ENCODE measurements at regions not wholly inside any gene's neighbourhood (a gene's known extent, or its start where the extent isn't known, plus 50 kb on each side); places are given as distances from the start of the nearest gene placed in this dataset.

DNA sequence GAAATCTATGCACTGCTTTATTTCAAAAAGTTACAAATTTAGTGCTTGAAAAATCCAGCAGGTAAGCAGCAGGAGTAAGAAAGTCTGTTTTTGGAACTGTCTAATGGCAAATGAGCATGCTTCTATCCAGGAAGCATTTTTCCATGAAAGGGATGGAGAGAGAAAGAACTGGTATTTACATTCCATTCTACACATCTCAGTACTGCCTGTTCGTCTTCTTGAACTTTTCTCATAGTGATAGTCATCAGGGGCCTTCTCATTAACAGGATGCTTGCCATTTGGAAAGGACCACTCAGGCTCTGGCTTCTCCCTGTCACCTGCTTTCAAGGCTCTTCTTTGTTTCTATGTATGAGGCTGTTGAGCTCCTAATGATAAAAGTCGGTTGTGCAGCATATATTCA, 267.3 kb upstream of the IL12A start:
- TF ChIP-seq EZH2 (IDR thresholded peaks at IDR 0.05) (no peak), EZH2phosphoT487 (IDR thresholded peaks at IDR 0.05) (no peak)
- TF ChIP-seq, protein P1, sequence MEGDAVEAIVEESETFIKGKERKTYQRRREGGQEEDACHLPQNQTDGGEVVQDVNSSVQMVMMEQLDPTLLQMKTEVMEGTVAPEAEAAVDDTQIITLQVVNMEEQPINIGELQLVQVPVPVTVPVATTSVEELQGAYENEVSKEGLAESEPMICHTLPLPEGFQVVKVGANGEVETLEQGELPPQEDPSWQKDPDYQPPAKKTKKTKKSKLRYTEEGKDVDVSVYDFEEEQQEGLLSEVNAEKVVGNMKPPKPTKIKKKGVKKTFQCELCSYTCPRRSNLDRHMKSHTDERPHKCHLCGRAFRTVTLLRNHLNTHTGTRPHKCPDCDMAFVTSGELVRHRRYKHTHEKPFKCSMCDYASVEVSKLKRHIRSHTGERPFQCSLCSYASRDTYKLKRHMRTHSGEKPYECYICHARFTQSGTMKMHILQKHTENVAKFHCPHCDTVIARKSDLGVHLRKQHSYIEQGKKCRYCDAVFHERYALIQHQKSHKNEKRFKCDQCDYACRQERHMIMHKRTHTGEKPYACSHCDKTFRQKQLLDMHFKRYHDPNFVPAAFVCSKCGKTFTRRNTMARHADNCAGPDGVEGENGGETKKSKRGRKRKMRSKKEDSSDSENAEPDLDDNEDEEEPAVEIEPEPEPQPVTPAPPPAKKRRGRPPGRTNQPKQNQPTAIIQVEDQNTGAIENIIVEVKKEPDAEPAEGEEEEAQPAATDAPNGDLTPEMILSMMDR (IDR thresholded peaks at IDR 0.05) = no peak
- no peaks in the 10 kb centered on the region for H3K27me3 Mint-ChIP-seq (ENCODE audit: insufficient read depth, low read depth)
- no peaks in the 10 kb centered on the region for H3K27me3 ChIP-seq

GRCh38 chr3:159723295-159723694, 265.3 kb upstream of the IL12A start:
- Histone ChIP-seq H3K79me2 (ENCODE audit: low read depth) (no peaks in the 10 kb centered on the region), H3K9ac (no peak overlapping the region), H2AFZ (replicated peaks) (no peak overlapping the region), H4K20me1 (ENCODE audit: low read depth) (no peaks in the 10 kb centered on the region), H3K36me3 (no peaks in the 10 kb centered on the region), H3K4me3 (no peak overlapping the region), H3F3A (ENCODE audit: low read depth) (no peaks in the 10 kb centered on the region), H3K27me3 (no peaks in the 10 kb centered on the region), H3K4me1 (no peaks in the 10 kb centered on the region), H3K4me2 (no peak overlapping the region), H3K9me3 (ENCODE audit: low read depth) (no peaks in the 10 kb centered on the region), H3K27ac (no peak overlapping the region)
- Mint-ChIP-seq H3K4me3 (no peak overlapping the region), H3K27me3 (ENCODE audit: insufficient read depth, low read depth) (no peaks in the 10 kb centered on the region), H3K27ac (no peak overlapping the region), H3K4me1 (no peaks in the 10 kb centered on the region), H3K9me3 (no peaks in the 10 kb centered on the region), H3K36me3 (no peaks in the 10 kb centered on the region)
- DNase-seq (ENCODE audit: low spot score) = no peak
- TF ChIP-seq EZH2 (IDR thresholded peaks at IDR 0.05) = no peak
- no peak for TF ChIP-seq EZH2phosphoT487 (IDR thresholded peaks at IDR 0.05)
- TF ChIP-seq, protein P1 (IDR thresholded peaks at IDR 0.05) = no peak

More for the DNA sequence above, 267.3 kb upstream of the IL12A start:
- Mint-ChIP-seq H3K36me3 (no peaks in the 10 kb centered on the region), H3K4me1 (no peaks in the 10 kb centered on the region), H3K9me3 (no peaks in the 10 kb centered on the region), H3K27ac (no peak overlapping the region), H3K4me3 (no peak overlapping the region)
- H2AFZ ChIP-seq (replicated peaks) = no peak overlapping the region
- no peaks in the 10 kb centered on the region for H3K4me1 ChIP-seq
- H3K9me3 ChIP-seq (ENCODE audit: low read depth) = no peaks in the 10 kb centered on the region
- no peaks in the 10 kb centered on the region for H3K79me2 ChIP-seq (ENCODE audit: low read depth)
- no peak overlapping the region for H3K9ac ChIP-seq
- no peaks in the 10 kb centered on the region for H3F3A ChIP-seq (ENCODE audit: low read depth)
- H3K27ac ChIP-seq = no peak overlapping the region
- no peak for DNase-seq (ENCODE audit: low spot score)
- no peak overlapping the region for H3K4me2 ChIP-seq
- no peaks in the 10 kb centered on the region for H3K36me3 ChIP-seq
- H4K20me1 ChIP-seq (ENCODE audit: low read depth) = no peaks in the 10 kb centered on the region
- no peak overlapping the region for H3K4me3 ChIP-seq

DNA sequence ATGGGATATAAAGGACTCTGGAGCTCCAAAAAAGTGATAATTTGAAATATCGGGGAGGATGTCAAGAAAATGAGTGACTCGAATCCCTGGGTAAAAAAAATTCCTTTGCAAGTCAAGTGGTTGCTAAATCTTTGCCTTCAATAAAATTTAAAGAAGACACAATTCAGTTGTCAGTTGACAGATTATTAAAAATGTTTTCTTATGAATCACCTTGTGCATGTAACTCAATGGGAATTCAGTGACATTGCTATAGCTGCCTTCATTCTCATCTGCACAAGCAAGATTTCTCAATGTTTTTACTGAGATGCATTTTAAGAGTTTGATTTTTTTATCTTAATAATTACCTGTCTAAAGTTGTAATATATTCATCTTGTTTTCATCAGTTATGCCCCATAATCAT, 264.0 kb upstream of the IL12A start:
- Mint-ChIP-seq H3K4me1 (no peaks in the 10 kb centered on the region), H3K4me3 (no peak overlapping the region), H3K27me3 (ENCODE audit: insufficient read depth, low read depth) (no peaks in the 10 kb centered on the region), H3K36me3 (no peaks in the 10 kb centered on the region), H3K27ac (no peak overlapping the region), H3K9me3 (no peaks in the 10 kb centered on the region)
- H3K4me2 ChIP-seq = no peak overlapping the region
- no peak for DNase-seq (ENCODE audit: low spot score)
- TF ChIP-seq, protein P1 (IDR thresholded peaks at IDR 0.05) = no peak
- TF ChIP-seq EZH2phosphoT487 (IDR thresholded peaks at IDR 0.05) (no peak), EZH2 (IDR thresholded peaks at IDR 0.05) (no peak)
- no peak overlapping the region for H2AFZ ChIP-seq (replicated peaks)
- no peak overlapping the region for H3K4me3 ChIP-seq
- no peaks in the 10 kb centered on the region for H4K20me1 ChIP-seq (ENCODE audit: low read depth)
- H3K9me3 ChIP-seq (ENCODE audit: low read depth) = no peaks in the 10 kb centered on the region
- no peaks in the 10 kb centered on the region for H3K27me3 ChIP-seq
- H3K4me1 ChIP-seq = no peaks in the 10 kb centered on the region
- H3F3A ChIP-seq (ENCODE audit: low read depth) = no peaks in the 10 kb centered on the region
- H3K79me2 ChIP-seq (ENCODE audit: low read depth) = no peaks in the 10 kb centered on the region
- no peaks in the 10 kb centered on the region for H3K36me3 ChIP-seq
- no peak overlapping the region for H3K9ac ChIP-seq
- H3K27ac ChIP-seq = no peak overlapping the region
